ENCODE measurements at regions not wholly inside any gene's neighbourhood (a gene's known extent, or its start where the extent isn't known, plus 50 kb on each side); places are given as distances from the start of the nearest gene placed in this dataset.

DNA sequence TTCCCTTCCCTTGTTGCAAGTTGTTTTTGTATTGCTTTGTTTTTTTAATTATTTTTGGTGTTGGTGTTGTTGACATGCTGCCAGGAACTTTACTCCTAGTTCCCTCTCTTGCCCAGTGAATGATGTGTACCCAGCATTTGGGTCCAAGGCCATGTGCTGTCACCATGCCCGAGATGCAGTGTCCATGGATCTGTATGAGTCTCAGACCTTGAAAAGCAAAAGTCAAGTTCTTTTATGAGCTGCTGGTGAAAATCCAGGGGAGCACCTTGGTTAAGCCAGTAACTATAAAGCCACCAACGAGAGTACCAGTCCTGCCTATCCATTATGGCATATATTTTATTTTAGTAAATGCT, 236.4 kb downstream of the BCL11A start:
- H3K4me3 ChIP-seq (ENCODE audit: low read length), result no peak overlapping the region
- H3K4me1 ChIP-seq (ENCODE audit: control insufficient read depth, insufficient read depth, low read length), result no peaks in the 10 kb centered on the region
- H3K36me3 ChIP-seq (ENCODE audit: control insufficient read depth, insufficient read depth, low read length), result no peaks in the 10 kb centered on the region
- no peak overlapping the region for H3K27ac ChIP-seq (ENCODE audit: low read depth, low read length)
- H3K9ac ChIP-seq (ENCODE audit: low read length), result no peak overlapping the region
- no peaks in the 10 kb centered on the region for H3K27me3 ChIP-seq (ENCODE audit: control insufficient read depth, insufficient read depth, low read length)

DNA sequence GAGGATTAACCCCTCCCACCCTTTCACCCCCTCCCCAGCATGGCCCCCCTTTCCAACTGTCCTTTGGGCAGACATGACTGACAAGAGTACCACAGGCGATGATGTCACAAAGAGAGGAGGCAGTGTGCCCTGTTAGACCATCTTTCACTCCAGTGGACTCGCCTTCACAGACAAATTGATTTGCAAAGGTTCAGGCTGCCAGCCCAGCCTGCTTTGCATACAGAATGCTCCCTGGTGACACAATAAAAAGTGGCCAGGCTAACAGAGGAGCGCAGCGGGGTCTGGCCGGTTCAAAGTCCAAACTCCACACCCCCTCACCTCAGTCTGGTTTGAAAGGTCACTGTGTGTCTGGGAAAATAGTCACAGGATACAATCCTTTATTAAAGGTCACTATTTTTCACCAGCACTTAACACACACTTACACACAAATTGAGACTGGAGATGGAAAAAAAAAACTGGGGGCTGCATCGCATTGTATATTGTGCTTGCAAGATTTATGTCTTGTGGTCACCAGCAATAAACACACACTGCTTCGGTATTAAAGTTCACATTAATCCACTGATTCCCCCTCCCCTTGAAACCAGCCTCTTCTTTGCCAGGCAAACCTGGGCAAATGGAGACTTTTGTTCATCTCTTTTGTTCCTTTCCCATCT, 236.9 kb downstream of the BCL11A start:
- H3K36me3 ChIP-seq (ENCODE audit: control insufficient read depth, insufficient read depth, low read length), result no peaks in the 10 kb centered on the region
- H3K9ac ChIP-seq (ENCODE audit: low read length), result no peak overlapping the region
- no peaks in the 10 kb centered on the region for H3K27me3 ChIP-seq (ENCODE audit: control insufficient read depth, insufficient read depth, low read length)
- H3K4me3 ChIP-seq (ENCODE audit: low read length), result no peak overlapping the region
- no peak overlapping the region for H3K27ac ChIP-seq (ENCODE audit: low read depth, low read length)
- H3K4me1 ChIP-seq (ENCODE audit: control insufficient read depth, insufficient read depth, low read length), result no peaks in the 10 kb centered on the region

DNA sequence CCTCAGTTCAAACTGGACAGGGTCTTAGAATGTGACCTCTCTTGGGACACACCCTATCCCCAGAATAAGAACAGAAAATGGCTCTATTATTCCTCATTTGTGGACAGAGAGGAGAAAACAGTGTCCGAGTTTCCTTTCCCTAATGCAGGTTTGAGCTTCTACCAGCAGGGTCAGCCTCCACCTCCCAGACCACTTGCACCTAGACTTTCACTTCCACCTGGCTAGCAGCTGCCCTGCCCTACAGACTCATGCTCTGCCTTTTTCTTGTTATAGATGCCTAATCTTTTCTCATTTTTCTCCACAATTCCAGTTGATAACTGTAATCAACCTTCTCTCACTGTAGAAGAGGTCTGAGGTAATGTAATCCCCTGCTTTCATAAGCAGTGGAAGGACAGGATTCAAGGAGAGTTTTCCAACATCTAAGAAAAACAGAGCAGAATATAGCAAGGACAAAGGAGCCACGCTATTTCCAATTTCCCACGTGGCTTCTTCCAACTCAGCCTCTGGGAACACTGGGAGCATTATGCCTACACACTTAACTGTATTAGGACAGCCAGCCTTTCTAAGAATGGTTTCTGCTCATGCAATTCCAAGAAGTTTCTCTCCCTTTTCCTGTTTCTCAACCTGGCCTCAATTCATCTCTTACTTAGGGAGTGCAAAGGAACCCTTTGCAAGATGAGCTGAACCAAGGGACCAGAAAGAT, 239.8 kb downstream of the BCL11A start:
- no peak overlapping the region for H3K9ac ChIP-seq (ENCODE audit: low read length)
- no peaks in the 10 kb centered on the region for H3K27me3 ChIP-seq (ENCODE audit: control insufficient read depth, insufficient read depth, low read length)
- no peak overlapping the region for H3K27ac ChIP-seq (ENCODE audit: low read depth, low read length)
- H3K36me3 ChIP-seq (ENCODE audit: control insufficient read depth, insufficient read depth, low read length), result no peaks in the 10 kb centered on the region
- no peak overlapping the region for H3K4me3 ChIP-seq (ENCODE audit: low read length)
- H3K4me1 ChIP-seq (ENCODE audit: control insufficient read depth, insufficient read depth, low read length), result no peaks in the 10 kb centered on the region

DNA sequence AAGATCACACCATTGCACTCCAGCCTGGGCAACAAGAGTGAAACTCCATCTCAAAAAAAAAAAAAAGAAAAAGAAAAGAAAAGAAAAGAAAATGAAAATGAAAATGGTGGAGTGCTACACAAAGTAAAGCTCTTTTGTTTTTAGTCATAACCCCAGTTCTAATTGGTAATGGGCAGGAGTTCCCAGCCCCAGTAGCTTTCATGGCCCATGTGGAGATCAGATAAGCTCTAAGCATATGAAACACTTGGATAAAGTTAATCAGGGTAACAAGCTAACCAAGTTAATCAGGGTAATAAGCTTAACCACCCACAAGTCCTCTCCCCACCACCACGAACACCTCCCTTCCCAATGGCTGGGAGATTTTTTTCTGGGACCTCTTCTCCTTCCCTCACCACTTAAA, 240.8 kb downstream of the BCL11A start:
- H3K4me3 ChIP-seq (ENCODE audit: low read length), result no peak overlapping the region
- H3K27ac ChIP-seq (ENCODE audit: low read depth, low read length), result no peak overlapping the region
- no peak overlapping the region for H3K9ac ChIP-seq (ENCODE audit: low read length)
- no peaks in the 10 kb centered on the region for H3K36me3 ChIP-seq (ENCODE audit: control insufficient read depth, insufficient read depth, low read length)
- no peaks in the 10 kb centered on the region for H3K4me1 ChIP-seq (ENCODE audit: control insufficient read depth, insufficient read depth, low read length)
- no peaks in the 10 kb centered on the region for H3K27me3 ChIP-seq (ENCODE audit: control insufficient read depth, insufficient read depth, low read length)

DNA sequence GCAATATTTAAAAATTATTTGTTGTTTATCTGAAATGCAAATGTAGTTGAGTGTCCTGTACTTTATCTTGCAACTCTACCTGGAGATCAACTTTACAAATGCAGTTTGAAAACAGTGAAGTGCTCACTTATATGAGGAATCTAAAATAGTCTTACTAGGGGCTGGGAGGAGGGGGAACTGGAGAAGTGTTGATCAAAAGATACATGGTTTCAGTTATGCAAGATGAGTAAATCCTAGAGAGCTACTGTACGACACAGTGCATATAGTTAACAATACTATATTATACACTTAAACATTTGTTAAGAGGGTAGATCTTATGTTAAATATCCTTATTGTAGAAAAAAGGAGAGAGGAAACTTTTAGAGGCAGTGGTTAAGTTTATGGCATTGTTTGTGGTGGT, 241.9 kb downstream of the BCL11A start:
- Histone ChIP-seq H3K36me3 (ENCODE audit: control insufficient read depth, insufficient read depth, low read length) (no peaks in the 10 kb centered on the region), H3K27me3 (ENCODE audit: control insufficient read depth, insufficient read depth, low read length) (no peaks in the 10 kb centered on the region), H3K27ac (ENCODE audit: low read depth, low read length) (no peak overlapping the region), H3K9ac (ENCODE audit: low read length) (no peak overlapping the region), H3K4me3 (ENCODE audit: low read length) (no peak overlapping the region), H3K4me1 (ENCODE audit: control insufficient read depth, insufficient read depth, low read length) (peaks cover 4% of the 10 kb centered on the region)

DNA sequence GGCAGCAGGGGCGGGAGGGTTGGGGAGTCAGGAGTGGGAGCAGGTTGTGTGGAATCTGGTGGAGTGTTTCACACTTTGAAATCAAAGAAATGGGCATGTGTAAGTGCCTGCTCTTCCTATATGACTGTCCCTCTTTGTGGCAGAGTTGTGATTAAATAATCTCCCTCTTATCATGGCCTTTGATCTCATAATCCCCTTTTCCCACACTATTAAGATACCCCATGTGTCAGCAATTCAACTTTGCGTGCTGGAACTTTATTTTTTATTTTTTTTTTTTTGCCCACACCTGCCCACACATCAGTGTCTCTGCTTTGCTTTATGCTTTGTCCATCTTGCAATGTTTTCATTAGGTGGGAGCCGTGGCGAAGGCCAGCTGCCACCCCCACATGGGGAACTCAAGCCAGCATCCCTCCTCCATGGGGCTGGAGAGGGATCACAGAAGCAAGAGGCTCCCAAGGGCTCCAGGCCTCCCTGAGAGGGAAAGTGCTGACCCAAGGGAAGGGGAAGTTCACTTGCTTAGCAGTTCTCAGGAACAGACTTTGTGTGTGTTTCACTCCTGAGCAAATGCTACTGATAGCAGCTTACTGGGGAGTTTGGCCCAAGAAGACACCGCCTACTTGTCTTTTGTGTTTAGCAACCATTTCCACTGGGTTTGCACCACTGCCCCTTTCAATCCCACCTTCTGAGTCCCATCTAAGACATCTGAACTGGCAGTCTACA, 243.4 kb downstream of the BCL11A start:
- H3K4me3 ChIP-seq (ENCODE audit: low read length), result no peak overlapping the region
- H3K27ac ChIP-seq (ENCODE audit: low read depth, low read length), result no peak overlapping the region
- no peak overlapping the region for H3K9ac ChIP-seq (ENCODE audit: low read length)
- peaks cover 6% of the 10 kb centered on the region for H3K4me1 ChIP-seq (ENCODE audit: control insufficient read depth, insufficient read depth, low read length)
- H3K27me3 ChIP-seq (ENCODE audit: control insufficient read depth, insufficient read depth, low read length), result no peaks in the 10 kb centered on the region
- no peaks in the 10 kb centered on the region for H3K36me3 ChIP-seq (ENCODE audit: control insufficient read depth, insufficient read depth, low read length)

DNA sequence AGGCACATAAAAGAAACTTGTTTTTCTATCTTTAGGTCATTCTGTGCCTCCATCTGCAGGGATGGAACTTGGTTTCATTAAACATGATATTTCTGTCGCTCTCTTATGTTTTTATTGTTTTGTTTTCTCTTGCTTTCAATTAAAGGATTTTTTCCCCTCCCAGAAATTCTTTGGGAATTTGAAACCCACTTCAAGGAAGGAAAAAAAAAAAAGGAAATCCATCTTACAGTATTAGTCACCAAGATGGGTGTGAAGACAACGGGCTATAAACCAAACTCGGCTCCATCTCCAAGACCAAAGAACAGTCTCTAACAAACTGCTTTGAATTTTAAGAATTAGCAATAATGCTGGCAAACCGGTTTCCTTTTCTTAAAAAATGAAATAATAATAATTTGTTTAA, 244.1 kb downstream of the BCL11A start:
- no peak overlapping the region for H3K4me3 ChIP-seq (ENCODE audit: low read length)
- peaks cover 6% of the 10 kb centered on the region for H3K4me1 ChIP-seq (ENCODE audit: control insufficient read depth, insufficient read depth, low read length)
- no peak overlapping the region for H3K27ac ChIP-seq (ENCODE audit: low read depth, low read length)
- no peaks in the 10 kb centered on the region for H3K36me3 ChIP-seq (ENCODE audit: control insufficient read depth, insufficient read depth, low read length)
- no peak overlapping the region for H3K9ac ChIP-seq (ENCODE audit: low read length)
- no peaks in the 10 kb centered on the region for H3K27me3 ChIP-seq (ENCODE audit: control insufficient read depth, insufficient read depth, low read length)

DNA sequence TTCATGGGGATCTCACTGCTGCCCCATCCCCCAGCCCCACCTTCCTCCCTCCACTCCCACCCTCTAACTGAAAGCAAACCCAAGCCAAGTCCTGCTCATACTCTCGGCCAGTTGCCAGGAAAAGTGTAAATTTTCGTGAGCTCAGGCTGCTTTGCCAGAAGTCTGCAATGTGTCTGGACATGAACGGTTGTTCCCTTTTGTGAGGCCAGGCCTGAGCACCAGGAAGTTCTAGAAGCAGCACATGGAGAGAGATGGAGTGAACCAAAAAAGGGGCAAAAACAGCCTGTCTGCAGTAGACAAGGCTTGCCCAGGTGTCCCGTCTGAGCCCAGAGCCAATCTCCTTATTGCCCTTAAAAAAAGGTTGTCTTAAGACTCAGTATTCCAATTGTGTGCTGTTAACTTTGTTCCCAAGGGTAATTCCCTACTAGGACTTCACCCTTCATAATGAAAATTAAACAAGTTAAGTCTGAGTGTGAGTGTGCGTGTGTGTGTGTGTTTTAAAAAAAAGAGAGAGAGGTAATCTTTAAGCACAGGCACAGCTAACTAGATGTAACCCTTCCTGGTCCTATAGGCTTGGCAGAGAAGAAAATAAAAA, 247.1 kb downstream of the BCL11A start:
- H3K4me1 ChIP-seq (ENCODE audit: control insufficient read depth, insufficient read depth, low read length), result peaks cover 6% of the 10 kb centered on the region
- no peak overlapping the region for H3K9ac ChIP-seq (ENCODE audit: low read length)
- H3K36me3 ChIP-seq (ENCODE audit: control insufficient read depth, insufficient read depth, low read length), result no peaks in the 10 kb centered on the region
- H3K27me3 ChIP-seq (ENCODE audit: control insufficient read depth, insufficient read depth, low read length), result no peaks in the 10 kb centered on the region
- peak overlapping the region; percentile 52 for H3K27ac ChIP-seq (ENCODE audit: low read depth, low read length)
- no peak overlapping the region for H3K4me3 ChIP-seq (ENCODE audit: low read length)

DNA sequence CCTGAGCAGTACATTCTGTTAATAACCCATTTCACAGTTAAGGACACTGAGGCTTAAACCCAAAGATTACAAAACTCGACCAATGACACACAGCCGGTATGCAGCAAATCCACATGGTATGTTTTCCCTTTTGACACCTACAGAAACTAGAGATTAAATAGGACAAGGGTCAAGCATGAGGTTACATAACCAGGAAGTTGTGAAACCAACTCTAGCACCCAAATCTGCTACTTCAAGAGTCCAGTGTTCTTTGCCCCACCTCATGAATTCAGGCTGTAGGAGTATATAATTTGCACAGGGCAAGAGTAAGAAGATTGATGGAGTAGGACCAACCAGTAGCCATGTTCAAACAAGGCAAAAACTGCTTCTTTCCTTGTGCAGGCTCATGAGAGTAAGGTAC, 249.8 kb downstream of the BCL11A start:
- Histone ChIP-seq H3K4me1 (ENCODE audit: control insufficient read depth, insufficient read depth, low read length) (peaks cover 6% of the 10 kb centered on the region), H3K9ac (ENCODE audit: low read length) (no peak overlapping the region), H3K27ac (ENCODE audit: low read depth, low read length) (no peak overlapping the region), H3K4me3 (ENCODE audit: low read length) (no peak overlapping the region), H3K36me3 (ENCODE audit: control insufficient read depth, insufficient read depth, low read length) (no peaks in the 10 kb centered on the region), H3K27me3 (ENCODE audit: control insufficient read depth, insufficient read depth, low read length) (no peaks in the 10 kb centered on the region)

DNA sequence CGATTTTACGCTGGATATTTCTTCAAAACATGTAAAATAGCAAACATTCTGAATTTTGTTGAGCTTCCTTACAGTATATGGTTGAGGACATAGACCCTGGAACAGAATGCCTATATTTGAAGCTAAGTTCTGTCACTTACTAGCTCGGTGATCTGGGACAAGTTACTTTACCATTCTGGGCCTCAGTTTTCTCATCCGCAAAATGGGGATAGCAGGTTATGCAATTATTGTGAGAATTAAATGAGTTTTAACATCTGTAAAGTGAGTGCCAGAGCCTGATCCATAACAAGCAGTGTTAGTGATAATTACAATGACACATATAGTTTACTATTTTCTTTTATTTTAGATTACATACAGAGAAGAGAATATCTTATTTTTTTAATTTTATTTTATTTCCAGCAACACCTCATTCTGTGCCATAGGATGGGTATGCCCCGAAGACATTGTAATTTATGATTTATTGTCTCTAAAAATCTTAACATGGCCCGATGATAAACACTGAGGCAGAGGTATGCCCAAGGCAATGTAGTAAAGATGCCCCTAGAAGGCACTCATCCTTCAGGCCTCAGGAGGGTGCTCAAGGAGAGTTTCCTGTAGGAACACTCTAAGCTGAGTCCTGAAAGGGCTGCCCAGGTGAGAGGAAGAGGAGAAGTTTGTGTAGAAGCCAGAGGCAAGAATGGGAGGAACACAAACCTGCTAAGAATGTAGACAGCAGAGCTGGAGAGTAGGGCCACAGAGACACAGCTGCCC, 250.9 kb downstream of the BCL11A start:
- Histone ChIP-seq H3K4me3 (ENCODE audit: low read length) (no peak overlapping the region), H3K4me1 (ENCODE audit: control insufficient read depth, insufficient read depth, low read length) (peaks cover 6% of the 10 kb centered on the region), H3K27ac (ENCODE audit: low read depth, low read length) (no peak overlapping the region), H3K27me3 (ENCODE audit: control insufficient read depth, insufficient read depth, low read length) (no peaks in the 10 kb centered on the region), H3K9ac (ENCODE audit: low read length) (no peak overlapping the region), H3K36me3 (ENCODE audit: control insufficient read depth, insufficient read depth, low read length) (no peaks in the 10 kb centered on the region)

DNA sequence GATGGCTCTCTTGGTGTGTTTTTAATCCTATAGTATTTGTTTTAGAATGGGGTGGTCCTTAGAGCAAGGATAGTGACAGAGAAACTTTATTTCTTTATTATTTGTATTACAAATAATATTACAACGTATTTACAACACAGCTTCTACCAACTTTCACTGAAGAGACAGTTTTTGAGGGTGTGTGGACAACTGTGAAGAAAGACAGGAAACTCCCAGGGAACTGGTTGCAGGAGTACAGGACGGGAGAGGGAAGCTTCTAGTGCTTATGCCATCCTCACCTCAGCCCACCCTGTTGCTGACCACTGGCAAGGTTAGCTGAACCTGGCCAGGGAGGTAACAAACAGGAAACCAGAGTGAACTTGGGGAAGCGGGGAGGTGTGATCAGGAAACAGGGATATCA, 251.7 kb downstream of the BCL11A start:
- H3K27me3 ChIP-seq (ENCODE audit: control insufficient read depth, insufficient read depth, low read length), result no peaks in the 10 kb centered on the region
- no peak overlapping the region for H3K9ac ChIP-seq (ENCODE audit: low read length)
- H3K4me3 ChIP-seq (ENCODE audit: low read length), result no peak overlapping the region
- H3K36me3 ChIP-seq (ENCODE audit: control insufficient read depth, insufficient read depth, low read length), result no peaks in the 10 kb centered on the region
- no peak overlapping the region for H3K27ac ChIP-seq (ENCODE audit: low read depth, low read length)
- H3K4me1 ChIP-seq (ENCODE audit: control insufficient read depth, insufficient read depth, low read length), result peaks cover 4% of the 10 kb centered on the region

DNA sequence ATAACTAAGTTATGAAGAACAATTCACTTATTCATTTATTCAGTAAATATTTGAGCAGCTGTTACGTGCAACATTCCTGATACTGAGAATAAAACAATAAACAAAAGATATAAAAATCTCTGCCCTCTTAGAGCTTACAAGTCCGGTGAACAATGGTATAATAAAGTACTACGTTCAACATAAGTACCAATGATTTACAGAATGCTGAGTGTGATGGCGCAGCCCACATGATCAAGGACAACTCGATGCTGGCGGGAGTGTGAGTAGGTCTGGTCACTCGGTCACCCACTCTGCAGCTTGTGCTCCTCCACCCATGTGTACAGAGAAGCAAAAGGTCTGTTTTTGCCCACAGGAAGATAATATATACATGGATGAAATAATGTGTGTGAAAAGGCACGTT, 254.3 kb downstream of the BCL11A start:
- Histone ChIP-seq H3K4me1 (ENCODE audit: control insufficient read depth, insufficient read depth, low read length) (no peaks in the 10 kb centered on the region), H3K27me3 (ENCODE audit: control insufficient read depth, insufficient read depth, low read length) (no peaks in the 10 kb centered on the region), H3K4me3 (ENCODE audit: low read length) (no peak overlapping the region)

More for the DNA sequence above, 254.3 kb downstream of the BCL11A start:
- no peak overlapping the region for H3K27ac ChIP-seq (ENCODE audit: low read depth, low read length)
- H3K9ac ChIP-seq (ENCODE audit: low read length), result no peak overlapping the region
- H3K36me3 ChIP-seq (ENCODE audit: control insufficient read depth, insufficient read depth, low read length), result no peaks in the 10 kb centered on the region

All from rectal smooth muscle tissue (tissue), 1 donor.